WTC11 (cell line): ENCODE measurements at regions not wholly inside any gene's neighbourhood (a gene's known extent, or its start where the extent isn't known, plus 50 kb on each side); places are given as distances from the start of the nearest gene placed in this dataset.

Experiments
- ATAC-seq: fragments of 200-7000 bp; cut with Tn5 transposase; 2 replicates; pipeline ENCODE4 v1.10.0; 2021; ENCODE audit warnings: mild to moderate bottlenecking, moderate library complexity
- CTCF ChIA-PET: fragments of 300-600 bp; sonication (Branson Sonifier 250); formaldehyde crosslinking; loops from one replicate; lab custom pipeline; 2021; ENCODE audit warnings: antibody characterized with exemption; lab: Charles Lee
- POLR2A ChIA-PET: fragments of 350-600 bp; sonication (Branson Sonifier 250); formaldehyde crosslinking; loops from one replicate; lab custom pipeline; 2021; ENCODE audit warnings: antibody characterized with exemption; lab: Charles Lee
- DNase-seq: peaks from one replicate; pipeline ENCODE4 v3.0.0; 2021; ENCODE audit warnings: low spot score
- H3K27ac Mint-ChIP-seq: 2 replicates; pipeline ENCODE4 v1.8.0; 2021; ENCODE audit warnings: mixed read lengths
- H3K27me3 Mint-ChIP-seq: 2 replicates; pipeline ENCODE4 v1.8.0; 2021; ENCODE audit warnings: low read depth, mild to moderate bottlenecking, moderate library complexity, mixed read lengths
- H3K36me3 Mint-ChIP-seq: 2 replicates; pipeline ENCODE4 v1.8.0; 2021; ENCODE audit warnings: mixed read lengths
- H3K4me1 Mint-ChIP-seq: 2 replicates; pipeline ENCODE4 v1.8.0; 2022; ENCODE audit warnings: mixed read lengths
- H3K4me3 Mint-ChIP-seq: 2 replicates; pipeline ENCODE4 v1.8.0; 2021; ENCODE audit warnings: mild to moderate bottlenecking, moderate library complexity, mixed read lengths
- H3K9me3 Mint-ChIP-seq: 2 replicates; pipeline ENCODE4 v1.8.0; 2021; ENCODE audit warnings: mixed read lengths
- ESRRA ChIP-seq: sonication (generic); formaldehyde crosslinking; IDR thresholded peaks from 2 replicates; pipeline ENCODE4 v1.8.1; 2022; ENCODE audit warnings: mild to moderate bottlenecking, missing genetic modification reagents, borderline replicate concordance
- NFYB ChIP-seq: sonication (generic); formaldehyde crosslinking; conservative IDR thresholded peaks from 2 replicates; pipeline ENCODE4 v1.8.0; 2022; ENCODE audit warnings: low read depth, missing genetic modification reagents
- SMAD4 ChIP-seq: sonication (generic); formaldehyde crosslinking; IDR thresholded peaks from 2 replicates; pipeline ENCODE4 v1.8.0; 2022; ENCODE audit warnings: mild to moderate bottlenecking, missing genetic modification reagents
- TP53 ChIP-seq: sonication (generic); formaldehyde crosslinking; IDR thresholded peaks from 2 replicates; pipeline ENCODE4 v1.8.1; 2023; ENCODE audit warnings: mild to moderate bottlenecking, missing genetic modification reagents
- ZNF416 ChIP-seq: fragments of 250-450 bp; sonication (Bioruptor Pico); IDR thresholded peaks from 2 replicates; pipeline ENCODE4 v1.9.0; 2021; ENCODE audit warnings: mild to moderate bottlenecking, inconsistent platforms
- TF ChIP-seq, protein P1 (sequence below): sonication (generic); formaldehyde crosslinking; IDR thresholded peaks from 2 replicates; pipeline ENCODE4 v1.8.1; 2023; ENCODE audit warnings: mild to moderate bottlenecking, missing genetic modification reagents, moderate library complexity
- TF ChIP-seq, protein P2 (sequence below): sonication (generic); formaldehyde crosslinking; IDR thresholded peaks from 2 replicates; pipeline ENCODE4 v1.8.0; 2023; ENCODE audit warnings: missing genetic modification reagents, mild to moderate bottlenecking, borderline replicate concordance
- TF ChIP-seq, protein P3 (sequence below): sonication (generic); formaldehyde crosslinking; IDR thresholded peaks from 2 replicates; pipeline ENCODE4 v1.8.1; 2022; ENCODE audit warnings: mild to moderate bottlenecking, moderate library complexity, missing genetic modification reagents
- TF ChIP-seq, protein P4 (sequence below): fragments of 250-450 bp; sonication (Bioruptor Pico); IDR thresholded peaks from 2 replicates; pipeline ENCODE4 v1.9.0; 2021; ENCODE audit warnings: moderate library complexity, mild to moderate bottlenecking, inconsistent platforms, borderline replicate concordance

DNA sequence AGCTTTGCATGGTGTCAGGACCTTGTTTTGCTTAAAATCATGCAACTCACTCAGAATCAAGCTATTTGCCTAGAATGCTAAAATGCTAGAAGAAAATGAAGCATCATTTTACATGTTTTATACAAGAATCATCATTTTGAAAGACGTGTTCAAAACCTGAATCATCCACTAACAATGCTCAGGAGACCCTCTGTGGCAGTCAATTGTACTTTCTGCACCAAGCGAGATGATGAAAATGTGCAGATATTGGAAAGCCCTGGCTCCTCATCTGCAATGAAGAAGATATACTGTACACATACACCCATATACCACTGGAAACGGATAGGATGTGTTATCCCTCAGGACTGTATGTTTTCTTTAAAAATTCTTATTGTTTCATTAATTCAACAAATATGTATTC, 92.7 kb downstream of the DYRK2 start:
- H3K4me1 Mint-ChIP-seq, result peaks cover 30% of the 10 kb centered on the region
- TF ChIP-seq, protein P1, sequence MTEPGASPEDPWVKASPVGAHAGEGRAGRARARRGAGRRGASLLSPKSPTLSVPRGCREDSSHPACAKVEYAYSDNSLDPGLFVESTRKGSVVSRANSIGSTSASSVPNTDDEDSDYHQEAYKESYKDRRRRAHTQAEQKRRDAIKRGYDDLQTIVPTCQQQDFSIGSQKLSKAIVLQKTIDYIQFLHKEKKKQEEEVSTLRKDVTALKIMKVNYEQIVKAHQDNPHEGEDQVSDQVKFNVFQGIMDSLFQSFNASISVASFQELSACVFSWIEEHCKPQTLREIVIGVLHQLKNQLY (CRISPR knock-in tag), result no peak
- TF ChIP-seq, protein P2, sequence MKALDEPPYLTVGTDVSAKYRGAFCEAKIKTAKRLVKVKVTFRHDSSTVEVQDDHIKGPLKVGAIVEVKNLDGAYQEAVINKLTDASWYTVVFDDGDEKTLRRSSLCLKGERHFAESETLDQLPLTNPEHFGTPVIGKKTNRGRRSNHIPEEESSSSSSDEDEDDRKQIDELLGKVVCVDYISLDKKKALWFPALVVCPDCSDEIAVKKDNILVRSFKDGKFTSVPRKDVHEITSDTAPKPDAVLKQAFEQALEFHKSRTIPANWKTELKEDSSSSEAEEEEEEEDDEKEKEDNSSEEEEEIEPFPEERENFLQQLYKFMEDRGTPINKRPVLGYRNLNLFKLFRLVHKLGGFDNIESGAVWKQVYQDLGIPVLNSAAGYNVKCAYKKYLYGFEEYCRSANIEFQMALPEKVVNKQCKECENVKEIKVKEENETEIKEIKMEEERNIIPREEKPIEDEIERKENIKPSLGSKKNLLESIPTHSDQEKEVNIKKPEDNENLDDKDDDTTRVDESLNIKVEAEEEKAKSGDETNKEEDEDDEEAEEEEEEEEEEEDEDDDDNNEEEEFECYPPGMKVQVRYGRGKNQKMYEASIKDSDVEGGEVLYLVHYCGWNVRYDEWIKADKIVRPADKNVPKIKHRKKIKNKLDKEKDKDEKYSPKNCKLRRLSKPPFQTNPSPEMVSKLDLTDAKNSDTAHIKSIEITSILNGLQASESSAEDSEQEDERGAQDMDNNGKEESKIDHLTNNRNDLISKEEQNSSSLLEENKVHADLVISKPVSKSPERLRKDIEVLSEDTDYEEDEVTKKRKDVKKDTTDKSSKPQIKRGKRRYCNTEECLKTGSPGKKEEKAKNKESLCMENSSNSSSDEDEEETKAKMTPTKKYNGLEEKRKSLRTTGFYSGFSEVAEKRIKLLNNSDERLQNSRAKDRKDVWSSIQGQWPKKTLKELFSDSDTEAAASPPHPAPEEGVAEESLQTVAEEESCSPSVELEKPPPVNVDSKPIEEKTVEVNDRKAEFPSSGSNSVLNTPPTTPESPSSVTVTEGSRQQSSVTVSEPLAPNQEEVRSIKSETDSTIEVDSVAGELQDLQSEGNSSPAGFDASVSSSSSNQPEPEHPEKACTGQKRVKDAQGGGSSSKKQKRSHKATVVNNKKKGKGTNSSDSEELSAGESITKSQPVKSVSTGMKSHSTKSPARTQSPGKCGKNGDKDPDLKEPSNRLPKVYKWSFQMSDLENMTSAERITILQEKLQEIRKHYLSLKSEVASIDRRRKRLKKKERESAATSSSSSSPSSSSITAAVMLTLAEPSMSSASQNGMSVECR (CRISPR knock-in tag), result no peak
- TF ChIP-seq ZNF416 (CRISPR knock-in tag) (no peak), NFYB (no peak), ESRRA (CRISPR knock-in tag) (no peak)
- TF ChIP-seq, protein P3, sequence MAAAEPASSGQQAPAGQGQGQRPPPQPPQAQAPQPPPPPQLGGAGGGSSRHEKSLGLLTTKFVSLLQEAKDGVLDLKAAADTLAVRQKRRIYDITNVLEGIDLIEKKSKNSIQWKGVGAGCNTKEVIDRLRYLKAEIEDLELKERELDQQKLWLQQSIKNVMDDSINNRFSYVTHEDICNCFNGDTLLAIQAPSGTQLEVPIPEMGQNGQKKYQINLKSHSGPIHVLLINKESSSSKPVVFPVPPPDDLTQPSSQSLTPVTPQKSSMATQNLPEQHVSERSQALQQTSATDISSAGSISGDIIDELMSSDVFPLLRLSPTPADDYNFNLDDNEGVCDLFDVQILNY (CRISPR knock-in tag), result no peak
- TF ChIP-seq, all 79 proteins: peak for 0
- ChIA-PET CTCF (interaction anchor here (1.5 to 1.6 kb wide), 2 partner anchors 202 to 311 kb away, joined by 3 to 5 read pairs; no protein-coding TSS in a partner anchor), POLR2A (interaction anchor here (1.4 kb wide), 1 partner anchor 8 kb away, joined by 3 read pairs; no protein-coding TSS in a partner anchor)
- Mint-ChIP-seq H3K36me3 (peaks cover 5% of the 10 kb centered on the region; the same call in 1 of the 2 replicates), H3K9me3 (peaks cover 10% of the 10 kb centered on the region), H3K4me3 (no peak overlapping the region), H3K27me3 (peaks cover 2% of the 10 kb centered on the region; the same call in 1 of the 2 replicates), H3K27ac (no peak overlapping the region)
- DNase-seq (no peak), ATAC-seq (no peak)

DNA sequence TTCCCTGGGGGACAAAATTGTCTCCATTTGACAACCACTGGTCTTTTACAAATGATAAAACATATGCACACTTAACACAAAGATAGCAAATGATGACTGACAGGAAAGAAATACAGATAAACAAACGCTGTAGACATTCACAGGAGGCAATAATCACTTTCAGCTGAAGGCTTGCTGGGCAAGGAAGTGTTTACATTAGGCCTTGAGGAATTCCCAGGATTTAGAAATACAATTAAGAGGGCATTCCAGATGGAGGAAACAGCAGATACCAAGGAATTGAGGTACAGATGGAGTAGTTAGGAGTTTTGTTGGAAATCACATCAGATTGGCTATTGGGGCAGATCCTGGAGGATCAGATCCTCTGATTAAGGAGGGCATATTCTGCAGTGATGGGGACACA, 93.9 kb downstream of the DYRK2 start:
- POLR2A ChIA-PET, result interaction anchor here (1.4 kb wide), 1 partner anchor 9 kb away, joined by 3 read pairs; no protein-coding TSS in a partner anchor
- ATAC-seq, result peak; percentile 60

DNA sequence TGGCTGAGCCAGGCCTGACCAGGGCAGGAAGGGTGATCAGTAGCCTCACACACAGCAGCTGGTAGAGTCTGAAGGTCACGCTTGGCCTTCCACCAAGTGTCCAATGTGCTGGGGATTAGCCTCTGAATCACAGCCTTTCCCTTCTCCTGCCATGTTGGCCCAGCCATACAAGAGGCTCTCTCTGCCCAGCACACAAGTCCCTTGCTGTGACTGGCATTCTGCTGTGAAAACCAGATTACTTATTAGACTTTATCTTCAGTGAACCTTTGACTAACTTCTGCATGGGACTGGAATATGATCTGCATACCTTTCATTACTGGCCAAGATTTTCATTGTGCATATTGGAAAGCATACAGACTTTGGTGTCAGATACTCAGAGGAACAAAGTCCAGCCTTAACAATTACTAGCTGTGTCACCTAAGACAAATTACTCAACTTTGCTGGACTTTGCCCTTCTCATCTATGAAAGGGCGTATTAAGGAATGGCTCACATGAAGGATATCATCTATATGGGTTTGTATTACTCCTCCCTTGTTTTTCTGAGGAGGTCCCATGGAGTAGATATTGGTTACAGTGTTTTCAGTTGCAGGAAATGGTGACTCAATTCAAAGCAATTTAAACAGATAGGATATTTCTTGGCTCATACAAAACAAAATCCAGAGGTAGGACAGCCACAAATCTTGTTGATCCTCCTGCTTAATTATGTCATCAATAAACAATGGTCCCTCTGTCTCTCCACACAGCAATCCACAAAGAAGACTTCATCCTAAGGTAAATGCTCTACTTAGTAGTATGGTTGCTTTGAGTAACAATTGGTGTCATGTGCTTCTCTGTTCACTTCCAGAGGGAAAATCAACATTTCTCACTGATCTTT, 99.6 kb downstream of the DYRK2 start:
- no peak overlapping the region for H3K4me3 Mint-ChIP-seq
- TF ChIP-seq, protein P4, sequence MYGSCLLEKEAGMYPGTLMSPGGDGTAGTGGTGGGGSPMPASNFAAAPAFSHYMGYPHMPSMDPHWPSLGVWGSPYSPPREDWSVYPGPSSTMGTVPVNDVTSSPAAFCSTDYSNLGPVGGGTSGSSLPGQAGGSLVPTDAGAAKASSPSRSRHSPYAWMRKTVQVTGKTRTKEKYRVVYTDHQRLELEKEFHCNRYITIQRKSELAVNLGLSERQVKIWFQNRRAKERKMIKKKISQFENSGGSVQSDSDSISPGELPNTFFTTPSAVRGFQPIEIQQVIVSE, result no peak
- TF ChIP-seq SMAD4 (CRISPR knock-in tag), result no peak
- H3K4me1 Mint-ChIP-seq, result peaks cover 7% of the 10 kb centered on the region

More for the DNA sequence above, 93.9 kb downstream of the DYRK2 start:
- Mint-ChIP-seq H3K9me3 (peaks cover 13% of the 10 kb centered on the region), H3K4me1 (peaks cover 30% of the 10 kb centered on the region), H3K27ac (no peak overlapping the region), H3K27me3 (no peaks in the 10 kb centered on the region; the same call in 1 of the 2 replicates), H3K4me3 (no peak overlapping the region)
- CTCF ChIA-PET, result interaction anchor here (1.6 kb wide), 1 partner anchor 312 kb away, joined by 3 read pairs; no protein-coding TSS in a partner anchor
- DNase-seq, result no peak
- TF ChIP-seq, protein P4, result no peak
- no peak for TF ChIP-seq TP53 (CRISPR knock-in tag)
- TF ChIP-seq NFYB, result no peak
- TF ChIP-seq, all 79 proteins: peak for 0
- H3K36me3 Mint-ChIP-seq, result peaks cover 5% of the 10 kb centered on the region; the same call in 1 of the 2 replicates

More for the DNA sequence above, 99.6 kb downstream of the DYRK2 start:
- peaks cover 13% of the 10 kb centered on the region for H3K9me3 Mint-ChIP-seq
- CTCF ChIA-PET, result interaction anchor here (0.5 kb wide), 1 partner anchor 392 kb away, joined by 4 read pairs; no protein-coding TSS in a partner anchor
- POLR2A ChIA-PET, result no interaction called here
- no peak for ATAC-seq
- no peak overlapping the region for H3K27ac Mint-ChIP-seq
- peaks cover 5% of the 10 kb centered on the region; the same call in 1 of the 2 replicates for H3K36me3 Mint-ChIP-seq
- no peaks in the 10 kb centered on the region; the same call in 1 of the 2 replicates for H3K27me3 Mint-ChIP-seq
- no peak for DNase-seq
